OCI-LY3 (cell line): ENCODE measurements at regions not wholly inside any gene's neighbourhood (a gene's known extent, or its start where the extent isn't known, plus 50 kb on each side); places are given as distances from the start of the nearest gene placed in this dataset.

Source experiments
- H2AFZ ChIP-seq: fragments of 200-600, 300-600 bp; shearing (Covaris generic); 2 replicates; pipeline ENCODE4 v1.6.0; 2014; ENCODE audit warnings: antibody characterized with exemption, low read depth, low read length
- H3K27ac ChIP-seq: fragments of 200-600, 300-600 bp; sonication (generic); 2 replicates; pipeline ENCODE4 v1.5.1; 2014; ENCODE audit warnings: mild to moderate bottlenecking, low read length, moderate library complexity, mixed read lengths
- H3K27me3 ChIP-seq: fragments of 200-600, 300-600 bp; sonication (generic); 2 replicates; pipeline ENCODE4 v1.6.1; 2014; ENCODE audit warnings: low read depth, low read length, mixed read lengths
- H3K36me3 ChIP-seq: fragments of 200-600, 300-600 bp; sonication (generic); replicated peaks from 2 replicates; pipeline ENCODE3; 2014; ENCODE audit warnings: low read depth, low read length, mixed read lengths
- H3K4me1 ChIP-seq: fragments of 300-600, 200-600 bp; sonication (generic); 2 replicates; pipeline ENCODE4 v1.6.1; 2014; ENCODE audit warnings: low read length, mixed read lengths
- H3K4me2 ChIP-seq: fragments of 200-600, 300-600 bp; sonication (generic); 2 replicates; pipeline ENCODE4 v1.6.1; 2014; ENCODE audit warnings: low read length, mixed read lengths
- H3K4me3 ChIP-seq: fragments of 300-600, 200-600 bp; sonication (generic); 2 replicates; pipeline ENCODE4 v1.5.1; 2014; ENCODE audit warnings: antibody characterized with exemption, mild to moderate bottlenecking, low read length, moderate library complexity
- H3K79me2 ChIP-seq: fragments of 300-600, 200-600 bp; shearing (Covaris generic); 2 replicates; pipeline ENCODE4 v1.6.1; 2014; ENCODE audit warnings: mild to moderate bottlenecking, low read length, mixed read lengths
- H3K9ac ChIP-seq: fragments of 300-600, 200-600 bp; shearing (Covaris generic); 2 replicates; pipeline ENCODE4 v1.6.0; 2014; ENCODE audit warnings: mild to moderate bottlenecking, low read length, moderate library complexity
- H3K9me3 ChIP-seq: fragments of 200-600, 300-600 bp; shearing (Covaris generic); 2 replicates; pipeline ENCODE4 v1.6.1; 2014; ENCODE audit warnings: low read length, mixed read lengths; ENCODE audit not compliant: insufficient read depth
- H4K20me1 ChIP-seq: fragments of 200-600, 300-600 bp; sonication (generic); 2 replicates; pipeline ENCODE4 v1.6.1; 2016; ENCODE audit warnings: low read length, mixed read lengths; ENCODE audit not compliant: insufficient read depth
- CTCF ChIP-seq: fragments of 200-600, 300-600 bp; sonication (generic); IDR thresholded peaks from 2 replicates; pipeline ENCODE4 v1.5.1; 2014; ENCODE audit warnings: antibody characterized with exemption, low read length, low read depth
- EZH2phosphoT487 ChIP-seq: fragments of 200-600 bp; shearing (Covaris generic); IDR thresholded peaks from 2 replicates; pipeline ENCODE4 v1.6.1; 2018; ENCODE audit warnings: antibody characterized with exemption, mixed run types, low read depth

GRCh38 chr13:72469906-72470305 is 257.5 kb downstream of the MZT1 start:
- no peak overlapping the region for H3K9ac ChIP-seq
- no peak overlapping the region for H3K4me3 ChIP-seq
- no peaks in the 10 kb centered on the region for H3K9me3 ChIP-seq
- no peaks in the 10 kb centered on the region for H3K27me3 ChIP-seq
- H3K27ac ChIP-seq, result no peak overlapping the region
- H3K36me3 ChIP-seq, result no peaks in the 10 kb centered on the region
- H2AFZ ChIP-seq, result no peak overlapping the region
- no peaks in the 10 kb centered on the region for H4K20me1 ChIP-seq
- no peak overlapping the region for H3K4me2 ChIP-seq
- no peaks in the 10 kb centered on the region for H3K79me2 ChIP-seq
- peaks cover 3% of the 10 kb centered on the region for H3K4me1 ChIP-seq
- no peak for TF ChIP-seq CTCF
- TF ChIP-seq EZH2phosphoT487, result no peak

- H2AFZ ChIP-seq, result no peak overlapping the region
These were observed 263.9 kb downstream of the MZT1 start for GRCh38 chr13:72463561-72463960.

GRCh38 chr13:72462726-72463125 is 264.7 kb downstream of the MZT1 start:
- Histone ChIP-seq H3K36me3 (no peaks in the 10 kb centered on the region), H3K4me2 (no peak overlapping the region), H3K9ac (no peak overlapping the region), H2AFZ (no peak overlapping the region), H3K4me3 (no peak overlapping the region), H3K79me2 (no peaks in the 10 kb centered on the region), H3K27me3 (peaks cover 6% of the 10 kb centered on the region; the same call in 1 of the 2 replicates), H4K20me1 (no peaks in the 10 kb centered on the region), H3K27ac (no peak overlapping the region), H3K9me3 (no peaks in the 10 kb centered on the region), H3K4me1 (peaks cover 12% of the 10 kb centered on the region)
- TF ChIP-seq EZH2phosphoT487 (no peak), CTCF (no peak)

More at GRCh38 chr13:72463561-72463960, 263.9 kb downstream of the MZT1 start:
- peaks cover 6% of the 10 kb centered on the region; the same call in 1 of the 2 replicates for H3K27me3 ChIP-seq
- peaks cover 6% of the 10 kb centered on the region for H3K4me1 ChIP-seq
- H3K4me2 ChIP-seq, result no peak overlapping the region
- H3K27ac ChIP-seq, result no peak overlapping the region
- H3K4me3 ChIP-seq, result no peak overlapping the region
- H3K36me3 ChIP-seq, result no peaks in the 10 kb centered on the region
- H3K9me3 ChIP-seq, result no peaks in the 10 kb centered on the region
- H3K9ac ChIP-seq, result no peak overlapping the region
- no peaks in the 10 kb centered on the region for H3K79me2 ChIP-seq
- no peaks in the 10 kb centered on the region for H4K20me1 ChIP-seq
- TF ChIP-seq CTCF, result no peak
- no peak for TF ChIP-seq EZH2phosphoT487

- Histone ChIP-seq H3K9ac (no peak overlapping the region), H3K79me2 (no peaks in the 10 kb centered on the region), H3K27me3 (peaks cover 6% of the 10 kb centered on the region; the same call in 1 of the 2 replicates), H2AFZ (no peak overlapping the region), H3K4me1 (peaks cover 12% of the 10 kb centered on the region), H3K4me2 (no peak overlapping the region), H3K9me3 (no peaks in the 10 kb centered on the region), H4K20me1 (no peaks in the 10 kb centered on the region), H3K4me3 (no peak overlapping the region), H3K36me3 (no peaks in the 10 kb centered on the region), H3K27ac (no peak overlapping the region)
- TF ChIP-seq CTCF, result no peak
- TF ChIP-seq EZH2phosphoT487, result no peak
These were observed 265.3 kb downstream of the MZT1 start for GRCh38 chr13:72462166-72462565.
